Left lobe of liver (tissue), 2 donors: ENCODE measurements at regions not wholly inside any gene's neighbourhood (a gene's known extent, or its start where the extent isn't known, plus 50 kb on each side); places are given as distances from the start of the nearest gene placed in this dataset.
"Not testable (repeated sequence)": the region's sequence is repeated elsewhere in the genome, so short reads cannot be mapped to it uniquely, and the experiment has no call there.

Source experiments
- ATAC-seq: fragments of 200-7000 bp; cut with Tn5 transposase; one replicate; pipeline ENCODE4 v1.9.1; 2020; ENCODE audit warnings: mild to moderate bottlenecking, moderate library complexity
- DNase-seq: peaks from one replicate; pipeline ENCODE4 v3.0.0-alpha.2; 2020; ENCODE audit warnings: low spot score
- donor health status: DM: no; HTN: no; CAD: no; lungs with moderate emphysema.
- donor health status: DM: no; HTN: yes; CAD: no.

DNA sequence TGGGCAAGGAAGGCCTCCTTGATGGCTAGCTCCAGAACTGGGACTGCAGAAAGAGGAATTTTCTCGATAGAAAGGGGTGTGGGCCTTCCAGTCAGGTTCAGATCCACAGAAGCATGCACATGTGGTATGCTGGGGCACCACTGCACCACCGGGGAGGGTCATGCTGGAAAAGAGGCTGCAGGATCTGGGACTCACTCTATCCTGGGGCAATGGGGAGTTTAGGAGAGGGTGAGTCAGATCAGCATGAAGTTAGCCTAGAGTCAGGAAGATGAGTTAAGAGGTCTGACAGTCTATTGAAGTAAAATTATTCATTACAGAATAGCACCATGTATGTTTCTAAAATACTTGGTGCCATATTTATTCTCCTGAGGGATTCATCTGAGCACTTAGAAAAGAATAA lies 130.2 kb upstream of the TOPAZ1 start:
- no peak for ATAC-seq
- DNase-seq: no peak

DNA sequence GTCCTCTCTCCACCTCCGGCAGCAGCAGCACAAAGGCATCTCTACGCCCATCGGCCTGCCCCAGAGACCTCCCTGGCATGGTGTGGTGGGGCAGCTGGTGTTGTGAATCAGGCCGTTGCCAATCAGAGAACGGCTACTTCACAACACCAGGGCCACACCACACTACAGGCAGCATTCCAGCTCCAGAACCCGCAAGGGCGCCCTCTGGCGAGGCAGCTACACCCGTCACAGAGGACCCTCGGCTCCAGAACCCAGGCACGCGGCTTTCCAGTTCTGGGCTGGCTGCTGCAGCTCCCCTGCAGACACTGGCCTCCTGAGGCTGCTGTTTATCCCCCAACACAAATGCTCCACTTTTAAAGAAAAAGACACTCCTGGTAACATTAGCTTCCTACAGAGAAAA lies 127.5 kb upstream of the TOPAZ1 start:
- no peak for DNase-seq
- peak; percentile 65 for ATAC-seq

GRCh38 chr3:44117239-44117638 lies 124.4 kb upstream of the TOPAZ1 start:
- ATAC-seq (no peak), DNase-seq (no peak)

DNA sequence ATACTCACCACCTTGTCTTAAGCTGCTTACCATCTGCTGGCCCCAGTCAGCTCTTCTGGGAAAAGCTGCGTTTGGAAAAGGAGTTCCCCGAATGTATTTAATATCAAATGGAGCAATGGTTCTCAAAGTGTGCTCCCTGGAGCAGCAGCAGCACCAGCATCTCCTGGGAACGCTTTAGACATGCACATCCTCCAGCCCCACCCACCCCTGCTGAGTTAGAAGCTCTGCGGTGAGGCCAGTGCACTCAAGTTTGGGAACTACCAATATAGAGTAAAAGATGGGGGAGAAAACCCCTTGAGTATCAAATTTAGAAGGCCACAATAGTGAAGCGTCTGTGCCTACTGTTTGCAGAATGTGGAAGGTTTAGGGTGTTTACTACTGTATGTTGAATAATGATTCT lies 124.0 kb upstream of the TOPAZ1 start:
- ATAC-seq (no peak), DNase-seq (no peak)

DNA sequence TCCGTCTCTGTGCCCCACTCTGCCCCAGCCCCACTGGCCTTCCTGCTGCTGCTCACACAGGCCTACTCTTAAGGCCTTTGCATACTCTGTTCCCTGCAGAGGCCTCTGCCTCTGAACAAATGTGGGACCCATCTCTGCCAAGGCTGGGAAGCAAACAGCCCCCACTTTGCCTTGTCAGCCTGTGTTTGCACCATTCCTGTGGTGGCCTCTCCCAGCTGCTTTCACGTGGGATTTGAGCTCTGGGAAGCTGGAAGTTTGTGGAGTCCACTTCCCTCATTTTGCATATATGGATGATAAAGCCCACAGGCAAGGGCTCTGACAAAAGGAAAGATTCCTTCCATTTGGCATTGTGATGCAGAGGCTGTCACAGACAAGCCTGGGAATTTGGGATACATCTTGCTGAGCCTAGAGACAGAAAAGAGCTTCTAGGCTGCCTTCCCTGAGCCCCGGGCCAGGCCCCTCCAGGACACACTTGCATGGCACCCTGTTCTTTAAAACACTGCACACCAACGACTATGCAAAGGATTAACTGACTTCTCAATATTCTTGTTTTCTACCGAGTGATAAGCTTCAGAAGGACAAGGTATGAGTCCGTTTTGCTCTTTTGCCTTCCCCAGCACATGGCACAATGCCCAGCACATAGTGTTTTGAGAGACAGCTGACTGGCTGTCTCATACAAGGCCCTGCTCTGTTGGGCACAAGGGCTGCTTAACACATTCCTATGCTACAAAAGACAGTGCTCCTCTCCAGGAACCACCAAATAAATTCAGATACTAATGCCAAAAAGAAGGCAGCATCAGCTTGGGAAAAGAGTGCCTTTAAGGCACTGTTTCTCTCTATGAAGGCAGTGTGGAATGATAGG lies 120.7 kb upstream of the TOPAZ1 start:
- ATAC-seq (no peak), DNase-seq (no peak)

DNA sequence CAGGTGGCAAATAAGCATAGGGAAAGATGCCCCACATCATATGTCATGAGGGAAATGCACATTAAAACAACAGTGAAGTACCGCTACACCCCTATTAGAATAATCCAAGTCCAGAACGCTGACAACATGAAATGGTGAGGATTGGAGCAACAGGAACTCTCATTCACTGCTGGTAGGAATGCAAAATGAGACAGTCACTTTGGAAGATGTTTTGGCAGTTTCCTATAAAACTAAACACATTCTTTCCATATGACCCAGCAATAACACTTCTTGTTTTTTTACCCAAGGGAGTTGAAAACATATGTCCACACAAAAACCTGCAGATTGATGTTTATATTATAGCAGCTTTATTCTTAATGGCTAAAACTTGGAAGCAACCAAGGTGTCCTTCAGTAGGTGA lies 116.4 kb upstream of the TOPAZ1 start:
- DNase-seq (no peak), ATAC-seq (no peak)

GRCh38 chr3:44125882-44126281 lies 115.8 kb upstream of the TOPAZ1 start:
- ATAC-seq: no peak
- no peak for DNase-seq

- DNase-seq (no peak), ATAC-seq (no peak)
Measured at GRCh38 chr3:44128057-44128775, 113.5 kb upstream of the TOPAZ1 start.

- no peak for ATAC-seq
- DNase-seq: no peak
Measured at GRCh38 chr3:44130249-44130648, 111.4 kb upstream of the TOPAZ1 start.

GRCh38 chr3:44132061-44132460 lies 109.6 kb upstream of the TOPAZ1 start:
- DNase-seq (no peak), ATAC-seq (no peak)

DNA sequence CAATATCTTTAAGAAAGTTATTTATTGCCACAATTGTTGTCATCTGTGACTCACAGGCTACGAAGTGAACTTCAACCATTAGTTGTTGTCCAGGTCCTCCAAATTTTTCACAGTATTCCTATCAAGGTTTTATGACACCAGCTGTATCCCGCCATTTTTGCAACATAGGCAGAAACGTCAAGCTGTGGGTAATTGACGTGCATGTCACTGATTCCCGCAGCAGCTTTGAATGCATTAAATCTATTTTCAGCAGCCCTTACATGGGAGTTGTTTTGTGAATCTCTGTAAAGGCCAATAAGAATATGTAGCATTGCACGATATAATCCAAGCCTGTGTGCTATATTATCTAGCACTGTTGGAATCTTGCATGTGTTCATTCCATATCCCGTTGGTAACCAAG lies 109.1 kb upstream of the TOPAZ1 start:
- DNase-seq (no peak), ATAC-seq (no peak)

GRCh38 chr3:44136421-44136820 lies 105.3 kb upstream of the TOPAZ1 start:
- ATAC-seq: no peak
- no peak for DNase-seq

- no peak for DNase-seq
- no peak for ATAC-seq
Measured at GRCh38 chr3:44146073-44146472, 95.6 kb upstream of the TOPAZ1 start.

DNA sequence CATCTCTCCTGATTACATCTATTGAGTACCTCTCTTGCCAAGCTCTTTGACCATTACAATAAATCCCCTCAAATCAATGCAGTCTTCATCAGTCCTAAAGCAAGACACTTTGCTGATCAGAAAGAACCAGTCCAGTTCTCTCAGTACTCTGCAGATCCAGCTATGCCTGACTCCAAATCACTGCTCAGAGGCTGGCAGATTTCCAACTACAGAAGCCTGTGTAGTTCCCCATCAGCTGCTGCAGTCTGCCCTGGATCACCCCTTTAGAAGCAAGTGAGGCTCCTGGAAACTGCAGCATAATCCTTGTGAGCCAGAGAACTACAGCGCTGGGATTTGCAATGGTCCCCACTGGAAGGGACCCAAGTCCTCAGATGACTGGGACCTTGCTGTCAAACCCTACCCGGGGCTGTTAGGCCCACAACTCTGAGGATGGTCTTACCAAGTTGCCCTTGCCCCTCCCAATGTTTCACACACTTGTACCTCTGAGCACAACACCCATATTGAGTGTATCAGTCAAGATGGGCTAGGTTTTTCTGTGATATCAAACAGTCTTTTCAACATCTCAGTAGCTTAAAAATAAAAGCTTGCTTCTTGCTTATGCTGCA lies 81.9 kb upstream of the TOPAZ1 start:
- DNase-seq: no peak
- no peak for ATAC-seq

- DNase-seq: no peak
Measured at GRCh38 chr3:44160818-44161217, 80.9 kb upstream of the TOPAZ1 start.

DNA sequence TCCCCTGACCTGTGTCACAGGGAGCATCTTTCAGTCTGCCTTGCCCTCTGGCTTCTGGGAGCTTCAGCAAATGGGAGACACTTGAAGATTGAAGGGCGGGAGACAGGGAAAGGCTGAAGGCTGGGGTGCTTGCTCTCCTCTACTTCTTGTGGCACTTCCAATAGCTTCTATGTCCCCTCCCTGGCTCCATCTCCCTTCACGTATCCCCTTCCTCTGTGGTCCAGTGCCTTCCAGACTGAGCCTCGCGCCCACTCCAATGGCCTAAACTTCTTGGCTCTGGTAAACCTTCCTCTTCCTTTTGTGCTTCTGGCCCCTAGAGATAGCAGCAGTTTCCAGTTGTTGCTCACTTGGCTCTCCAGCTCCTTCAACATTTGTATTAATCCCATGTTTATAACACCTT lies 69.8 kb upstream of the TOPAZ1 start:
- no peak for ATAC-seq
- no peak for DNase-seq

More at GRCh38 chr3:44160818-44161217, 80.9 kb upstream of the TOPAZ1 start:
- no peak for ATAC-seq

- not testable (repeated sequence) for ATAC-seq, DNase-seq
Measured at GRCh38 chr3:44172701-44173100, 69.0 kb upstream of the TOPAZ1 start.

GRCh38 chr3:44173263-44173662 lies 68.4 kb upstream of the TOPAZ1 start:
- DNase-seq: no peak
- no peak for ATAC-seq

DNA sequence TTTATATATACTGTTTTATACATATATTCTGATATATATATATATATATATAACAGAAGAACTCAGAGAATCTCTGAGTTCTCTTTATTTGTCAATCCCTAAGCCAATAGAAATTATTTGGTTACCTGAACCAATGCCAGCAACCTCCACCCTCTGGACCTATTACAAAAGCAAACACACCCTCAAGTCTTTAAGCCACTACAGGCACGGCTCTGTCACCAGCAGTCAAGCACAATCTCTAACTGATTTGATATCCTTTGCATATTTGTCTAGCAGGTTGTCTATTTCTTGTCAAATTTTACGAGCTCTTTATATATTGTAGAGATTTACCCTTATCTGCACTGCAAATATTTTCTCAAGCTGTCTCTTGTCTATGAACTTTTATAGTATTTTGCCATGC lies 66.6 kb upstream of the TOPAZ1 start:
- no peak for ATAC-seq

DNA sequence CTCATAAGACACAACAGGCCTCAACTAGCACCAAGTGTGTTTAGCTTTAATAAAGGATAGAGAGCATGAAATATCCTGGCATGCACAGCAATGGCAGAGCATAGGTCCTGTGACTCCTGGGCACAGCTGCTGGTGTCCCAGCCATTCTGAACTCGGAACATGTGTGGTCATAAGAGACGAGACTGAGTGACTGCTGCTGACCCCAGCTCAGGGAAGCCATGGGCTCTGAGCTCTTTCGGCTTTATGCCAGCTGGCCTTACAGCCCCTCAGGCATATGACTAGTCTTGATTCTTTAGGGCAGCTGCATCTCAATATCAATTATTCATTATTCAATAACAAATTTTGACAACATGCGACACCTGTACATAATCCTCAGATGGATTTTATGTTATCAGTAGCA lies 62.4 kb upstream of the TOPAZ1 start:
- no peak for ATAC-seq
- DNase-seq: no peak

More for the DNA sequence above, 66.6 kb upstream of the TOPAZ1 start:
- DNase-seq: no peak

GRCh38 chr3:44184319-44184953 lies 57.2 kb upstream of the TOPAZ1 start:
- DNase-seq (no peak), ATAC-seq (no peak)
